Fibroblast of skin of right biceps (primary cell): ENCODE measurements at regions not wholly inside any gene's neighbourhood (a gene's known extent, or its start where the extent isn't known, plus 50 kb on each side); places are given as distances from the start of the nearest gene placed in this dataset.

ENCODE experiments used
- DNase-seq: peaks from one replicate; pipeline ENCODE4 v3.0.0-alpha.2; 2013

DNA sequence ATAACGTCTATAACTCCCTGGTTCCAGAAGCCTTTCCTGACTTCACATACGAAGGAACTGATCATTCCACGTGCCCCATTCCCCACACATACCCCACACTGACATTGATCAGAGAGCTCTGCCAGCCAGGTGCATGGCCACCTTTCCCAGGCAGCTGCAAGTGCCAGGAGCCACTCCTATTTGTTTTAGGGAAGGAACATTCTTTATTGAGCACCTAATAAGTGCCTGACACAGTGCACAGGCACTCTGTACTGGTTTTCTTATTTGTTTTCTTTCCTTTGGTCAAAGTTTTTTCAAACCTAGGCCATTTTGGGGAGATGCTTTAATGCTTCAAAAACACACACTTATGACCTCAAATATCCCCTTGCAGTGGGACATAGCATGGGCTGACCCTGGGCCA, 50.0 kb downstream of the PITPNM2 start:
- no peak for DNase-seq

DNA sequence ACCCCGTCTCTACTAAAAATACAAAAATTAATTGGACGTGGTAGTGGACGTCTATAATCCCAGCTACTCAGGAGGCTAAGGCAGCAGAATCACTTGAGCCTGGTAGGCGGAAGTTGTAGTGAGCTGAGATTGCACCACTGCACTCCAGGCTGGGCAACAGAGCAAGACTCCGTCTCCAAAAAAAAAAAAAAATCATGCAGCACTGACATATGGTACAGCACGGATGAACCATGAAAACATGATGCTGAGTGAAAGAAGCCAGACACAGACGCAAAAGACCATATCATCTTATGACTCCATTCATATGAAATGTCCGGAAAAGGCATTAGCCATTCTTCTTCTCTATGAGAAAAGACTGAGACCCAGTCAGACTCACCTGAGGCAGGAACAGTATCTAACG, 50.4 kb downstream of the PITPNM2 start:
- DNase-seq, result no peak

DNA sequence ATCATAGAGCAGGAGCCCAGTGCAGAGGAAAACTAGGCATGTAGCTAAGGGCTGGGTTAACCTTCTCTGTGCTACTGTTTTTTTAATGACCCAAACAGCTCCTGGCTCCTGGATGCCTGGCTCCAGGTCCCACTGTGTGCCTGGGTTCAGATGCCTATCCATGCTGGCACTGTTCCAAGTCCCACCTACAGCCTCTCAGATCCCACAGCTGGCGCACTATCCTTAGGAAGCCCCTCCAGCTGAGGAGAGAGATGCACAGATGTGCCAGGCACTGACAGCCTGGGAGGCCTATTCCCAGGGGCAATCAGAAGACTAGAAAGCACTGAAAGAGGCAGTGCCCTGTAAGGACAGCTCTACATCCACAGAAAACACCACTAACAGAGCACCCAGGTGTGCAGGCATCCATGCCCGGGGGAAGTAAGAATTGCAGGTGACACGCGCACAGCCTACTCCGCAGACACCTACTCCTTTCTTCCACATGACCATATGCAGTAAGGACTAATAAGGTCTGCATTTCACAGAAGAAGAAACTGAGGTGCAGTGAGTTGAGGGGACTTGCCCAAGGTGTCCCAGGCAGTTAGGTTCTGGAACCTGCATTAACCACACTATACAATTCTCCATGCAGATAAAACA, 51.2 kb downstream of the PITPNM2 start:
- DNase-seq, result no peak

- DNase-seq, result no peak
These were observed 52.1 kb downstream of the PITPNM2 start for GRCh38 chr12:123098780-123099179.

GRCh38 chr12:123097561-123098084, 53.3 kb downstream of the PITPNM2 start:
- peak; percentile 23 for DNase-seq

DNA sequence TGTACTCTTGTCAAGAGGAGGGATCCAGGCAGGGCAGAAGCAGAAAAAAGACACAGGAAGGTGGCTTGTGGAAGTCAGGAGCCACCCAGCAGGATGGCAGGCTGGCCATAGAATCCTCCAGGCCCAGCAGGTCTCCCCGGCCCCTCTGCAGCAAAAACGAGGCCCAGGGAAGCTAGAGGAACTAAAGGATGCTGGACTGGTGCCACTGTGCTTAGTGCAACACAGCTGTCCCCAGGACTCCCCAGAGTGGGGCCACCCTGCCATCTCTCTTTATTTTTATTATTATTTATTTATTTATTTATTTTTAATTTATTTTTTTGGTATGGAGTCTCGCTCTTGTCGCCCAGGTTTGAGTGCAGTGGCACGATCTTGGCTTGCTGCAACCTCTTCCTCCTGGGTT, 54.1 kb downstream of the PITPNM2 start:
- no peak for DNase-seq

GRCh38 chr12:123096182-123096581, 54.7 kb downstream of the PITPNM2 start:
- peak; percentile 39 for DNase-seq

- no peak for DNase-seq
These were observed 55.6 kb downstream of the PITPNM2 start for GRCh38 chr12:123095078-123095881.

GRCh38 chr12:123094349-123095077, 56.4 kb downstream of the PITPNM2 start:
- DNase-seq, result peak; percentile 66

DNA sequence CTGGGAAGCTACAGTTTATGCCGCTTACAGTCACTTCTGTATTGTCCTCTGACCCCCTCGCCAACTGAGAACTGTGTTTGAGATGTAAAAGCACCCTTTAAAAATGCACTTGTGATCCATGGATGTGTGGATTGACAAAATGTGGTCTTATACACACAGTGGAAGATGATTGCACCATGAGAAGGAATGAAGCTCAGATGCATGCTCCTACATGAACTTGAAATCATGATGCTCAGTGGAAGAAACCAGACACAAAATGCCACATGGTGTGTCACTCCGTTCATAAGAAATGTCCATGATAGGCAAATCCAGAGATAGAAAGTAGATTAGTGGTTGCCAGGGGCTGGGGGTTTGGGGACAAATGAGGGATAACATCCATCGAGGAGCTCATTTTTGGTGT, 58.0 kb downstream of the PITPNM2 start:
- no peak for DNase-seq

- DNase-seq, result no peak
These were observed 59.4 kb downstream of the PITPNM2 start for GRCh38 chr12:123091230-123092150.

DNA sequence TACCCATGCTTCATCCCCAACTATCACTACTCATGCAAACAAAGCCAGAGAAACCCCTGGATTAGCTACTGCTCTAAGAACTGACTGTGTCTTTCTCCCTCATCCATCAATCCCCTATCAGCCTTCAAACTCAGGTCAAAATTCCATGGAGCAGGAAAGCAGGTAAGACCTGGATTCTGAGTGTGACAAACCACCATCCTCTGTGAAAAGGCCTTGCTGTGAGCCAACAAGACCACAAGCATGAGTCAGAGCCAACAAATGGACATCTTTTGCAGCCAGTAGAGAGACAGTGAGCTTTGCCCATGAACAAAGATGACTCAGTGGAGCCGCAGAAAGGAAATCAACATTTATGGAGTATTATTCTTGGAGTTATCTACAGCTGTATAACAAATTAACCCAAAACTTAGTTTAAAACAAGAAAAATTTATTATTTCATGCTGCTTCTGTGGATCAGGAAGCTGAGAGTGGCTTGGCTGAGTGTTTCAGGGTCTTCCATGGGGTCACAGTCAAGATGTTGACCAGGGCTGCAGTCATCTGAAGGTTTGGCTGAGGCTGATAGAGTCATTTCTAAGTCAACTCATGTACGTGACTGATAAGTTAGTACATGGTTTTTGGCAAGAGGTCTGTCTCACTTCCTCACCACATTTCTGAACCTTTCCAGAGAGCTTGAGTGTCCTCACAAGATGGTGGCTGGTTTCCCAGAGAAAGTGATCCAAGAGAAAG, 61.1 kb downstream of the PITPNM2 start:
- DNase-seq, result peak; percentile 98

DNA sequence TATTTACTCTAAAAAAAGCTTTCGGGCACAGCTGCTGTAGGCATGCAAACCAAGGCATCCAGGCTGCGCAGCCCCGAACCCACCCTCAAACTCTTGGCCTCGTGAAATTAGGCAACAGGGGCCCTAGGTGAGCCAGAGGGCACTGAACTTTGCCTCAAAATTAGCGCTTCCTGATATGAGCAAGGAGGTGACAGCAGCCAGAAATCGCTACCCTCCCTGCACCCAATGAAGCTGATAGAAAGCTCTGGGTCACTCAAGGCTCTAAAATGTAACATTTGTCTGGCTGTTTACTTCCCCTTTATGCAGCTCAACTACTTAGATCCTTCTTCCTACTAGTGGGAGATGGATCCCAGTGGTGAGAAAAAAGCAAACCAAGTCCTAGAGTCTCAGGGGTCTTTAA, 61.8 kb downstream of the PITPNM2 start:
- no peak for DNase-seq

DNA sequence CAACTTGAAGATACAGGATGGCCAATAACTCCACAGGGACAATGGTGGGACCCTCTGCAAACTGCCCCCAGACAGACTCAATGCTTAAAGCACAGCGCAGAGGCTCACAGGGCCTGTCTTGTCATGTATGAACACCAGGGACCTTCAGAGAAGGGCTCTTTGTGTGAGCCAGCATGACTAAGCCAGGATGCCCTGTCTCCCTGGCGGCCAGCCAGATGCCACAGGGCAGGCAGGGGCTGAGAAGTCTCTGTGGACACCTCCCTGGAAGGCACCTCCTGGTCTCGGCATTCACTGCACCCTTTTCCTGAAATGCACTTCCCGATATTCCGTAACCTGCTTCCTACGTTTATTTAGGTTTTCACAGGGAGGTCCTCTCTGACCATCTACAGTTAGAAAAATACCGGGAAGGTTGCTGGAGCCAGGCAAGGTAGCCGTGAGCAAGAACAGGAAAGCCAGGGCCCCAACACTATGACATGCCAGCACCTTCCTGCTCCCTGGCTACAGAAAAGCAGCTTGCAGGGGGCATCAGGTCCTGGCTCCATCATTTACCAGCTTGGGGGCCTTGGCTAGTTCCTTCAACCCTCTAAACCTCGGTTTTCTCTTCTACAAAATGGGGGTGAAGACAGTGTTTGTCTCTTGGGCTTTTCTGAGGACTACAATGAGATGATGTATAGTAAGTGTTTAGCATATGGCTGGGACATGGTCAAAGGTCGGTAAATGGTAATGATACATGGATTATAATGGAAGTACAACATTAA, 65.0 kb downstream of the PITPNM2 start:
- DNase-seq, result peak; percentile 49

DNA sequence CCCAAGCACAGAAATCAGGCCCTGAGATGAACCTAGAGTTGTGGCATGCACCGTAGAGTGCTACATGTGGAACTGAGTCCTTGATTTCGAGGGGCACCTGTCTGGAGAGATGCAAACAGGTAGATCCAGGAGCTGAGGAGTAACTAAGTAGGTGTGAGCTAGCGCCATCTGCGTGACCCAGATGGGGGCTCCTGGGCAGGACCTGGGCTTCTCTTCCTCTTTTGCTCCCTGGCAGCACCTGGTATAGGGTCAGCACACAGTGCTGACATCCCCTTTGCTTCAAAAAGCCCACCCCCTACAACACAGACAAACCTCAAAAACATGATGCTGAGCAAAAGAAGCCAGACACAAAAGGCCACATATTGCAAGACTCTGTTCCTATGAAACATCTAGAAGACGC, 65.8 kb downstream of the PITPNM2 start:
- no peak for DNase-seq

- DNase-seq, result no peak
These were observed 67.0 kb downstream of the PITPNM2 start for GRCh38 chr12:123083661-123084571.

GRCh38 chr12:123080634-123081033, 70.3 kb downstream of the PITPNM2 start:
- DNase-seq, result no peak

- DNase-seq, result no peak
These were observed 72.2 kb downstream of the PITPNM2 start for GRCh38 chr12:123078531-123079155.

- DNase-seq, result no peak
These were observed 72.8 kb downstream of the PITPNM2 start for GRCh38 chr12:123078120-123078465.
